Tibial artery (tissue), 4 donors: ENCODE measurements at regions not wholly inside any gene's neighbourhood (a gene's known extent, or its start where the extent isn't known, plus 50 kb on each side); places are given as distances from the start of the nearest gene placed in this dataset.

ENCODE experiments used
- DNase-seq, 2 donors: peaks; one replicate each; pipeline ENCODE4 v3.0.0-alpha.2; 2019
- H3K27ac ChIP-seq, 2 donors: fragments of 200-600 bp; sonication (generic) in 1 of 2; 1 replicate in 1 of 2; 2 replicates in 1 of 2; pipeline ENCODE4 v1.5.1; 2018 to 2019; ENCODE audit warnings: mild to moderate bottlenecking in 1 of 2
- H3K27me3 ChIP-seq, 2 donors: fragments of 200-600 bp; sonication (generic) in 1 of 2; one replicate each; pipeline versions ENCODE4 v1.5.1 to v1.6.0; 2016 to 2019
- H3K36me3 ChIP-seq, 3 donors: fragments of 200-600 bp; sonication (generic) in 2 of 3; one replicate each; pipeline ENCODE4 v1.5.1; 2016 to 2019; ENCODE audit warnings: mild to moderate bottlenecking in 2 of 3
- H3K4me1 ChIP-seq, 4 donors: fragments of 200-600 bp; sonication (generic) in 2 of 4; 1 replicate in 3 of 4; 2 replicates in 1 of 4; pipeline ENCODE4 v1.5.1; 2016 to 2019
- H3K4me3 ChIP-seq, 2 donors: fragments of 200-600 bp; sonication (generic) in 1 of 2; 1 replicate in 1 of 2; 2 replicates in 1 of 2; pipeline ENCODE4 v1.5.1; 2018 to 2019; ENCODE audit warnings: mild to moderate bottlenecking in 2 of 2
- H3K9me3 ChIP-seq, 3 donors: fragments of 200-600 bp; sonication (generic) in 1 of 3; one replicate each; pipeline ENCODE4 v1.5.1; 2016 to 2019
- intact Hi-C: fragments of 100-400 bp; cut with DNase I; formaldehyde crosslinking; loops from one replicate; pipeline ENCODE4 v1.15.0; 2023; ENCODE audit warnings: low total_unique reads
- TF ChIP-seq, protein P1 (sequence below), 2 experiments: fragments of 200-600 bp in 1 of 2; fragments of 450-650 bp in 1 of 2; IDR thresholded peaks; one replicate each; pipeline ENCODE4 v1.5.1; 2017 to 2019; ENCODE audit warnings: antibody characterized with exemption in 2 of 2, mild to moderate bottlenecking in 1 of 2, moderate library complexity in 1 of 2

DNA sequence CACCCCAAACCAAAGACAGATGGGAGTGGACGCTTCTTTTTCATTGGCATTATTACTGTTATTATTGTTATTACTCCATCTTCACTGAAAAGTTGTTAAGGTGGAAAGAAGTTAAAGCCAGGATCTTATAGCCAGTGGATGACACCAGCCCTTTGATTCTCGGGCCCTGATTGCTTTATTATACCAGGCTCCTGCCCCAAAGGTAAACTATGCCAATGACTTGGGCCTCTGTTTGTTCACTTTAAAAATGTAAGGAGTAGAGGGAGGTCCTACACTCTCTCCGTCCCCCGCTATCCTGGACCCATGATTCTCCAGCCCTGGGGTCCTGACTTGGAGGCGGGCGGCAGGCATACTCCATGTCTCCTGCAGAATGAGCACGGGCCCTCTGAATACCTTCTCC lies 106.8 kb downstream of the TOMM20 start:
- DNase-seq, result peak in 1 of 2 donors; percentile 34
- no peaks in the 10 kb centered on the region for H3K27me3 ChIP-seq
- H3K36me3 ChIP-seq, result no peaks in the 10 kb centered on the region
- H3K4me3 ChIP-seq, result no peak overlapping the region
- no peak overlapping the region for H3K27ac ChIP-seq
- intact Hi-C loops, result no loop called here
- H3K4me1 ChIP-seq, result peaks cover 0 to 10% (median 4%) of the 10 kb centered on the region in 4 donors
- TF ChIP-seq, protein P1, sequence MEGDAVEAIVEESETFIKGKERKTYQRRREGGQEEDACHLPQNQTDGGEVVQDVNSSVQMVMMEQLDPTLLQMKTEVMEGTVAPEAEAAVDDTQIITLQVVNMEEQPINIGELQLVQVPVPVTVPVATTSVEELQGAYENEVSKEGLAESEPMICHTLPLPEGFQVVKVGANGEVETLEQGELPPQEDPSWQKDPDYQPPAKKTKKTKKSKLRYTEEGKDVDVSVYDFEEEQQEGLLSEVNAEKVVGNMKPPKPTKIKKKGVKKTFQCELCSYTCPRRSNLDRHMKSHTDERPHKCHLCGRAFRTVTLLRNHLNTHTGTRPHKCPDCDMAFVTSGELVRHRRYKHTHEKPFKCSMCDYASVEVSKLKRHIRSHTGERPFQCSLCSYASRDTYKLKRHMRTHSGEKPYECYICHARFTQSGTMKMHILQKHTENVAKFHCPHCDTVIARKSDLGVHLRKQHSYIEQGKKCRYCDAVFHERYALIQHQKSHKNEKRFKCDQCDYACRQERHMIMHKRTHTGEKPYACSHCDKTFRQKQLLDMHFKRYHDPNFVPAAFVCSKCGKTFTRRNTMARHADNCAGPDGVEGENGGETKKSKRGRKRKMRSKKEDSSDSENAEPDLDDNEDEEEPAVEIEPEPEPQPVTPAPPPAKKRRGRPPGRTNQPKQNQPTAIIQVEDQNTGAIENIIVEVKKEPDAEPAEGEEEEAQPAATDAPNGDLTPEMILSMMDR (IDR thresholded peaks at IDR 0.05), result no peak
- peaks cover 0 to 6% (median 0%) of the 10 kb centered on the region in 3 donors for H3K9me3 ChIP-seq

DNA sequence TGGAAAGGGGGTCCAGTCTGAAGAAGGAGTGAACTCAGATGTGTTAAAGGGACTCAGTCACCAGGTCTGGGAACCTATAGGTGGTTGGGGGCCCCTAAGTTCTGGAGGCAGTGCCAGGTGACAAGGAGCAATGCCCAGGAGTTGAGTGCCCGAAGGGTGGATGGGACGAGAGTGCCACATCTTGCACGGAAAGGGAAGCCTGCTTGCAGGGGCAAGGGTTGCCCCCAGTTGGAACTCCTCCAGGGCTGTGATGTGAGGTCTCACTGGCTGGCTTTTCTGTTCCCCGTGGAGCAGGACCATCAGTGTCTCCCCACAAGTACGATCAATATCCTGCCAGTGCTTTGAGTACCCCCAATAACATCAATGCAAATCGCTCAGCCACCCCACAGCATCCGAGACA lies 107.3 kb downstream of the TOMM20 start:
- peak in 1 of 2 donors; percentile 56 for DNase-seq
- TF ChIP-seq, protein P1 (IDR thresholded peaks at IDR 0.05), result no peak
- H3K4me3 ChIP-seq, result no peak overlapping the region
- intact Hi-C loops, result no loop called here
- H3K27me3 ChIP-seq, result no peaks in the 10 kb centered on the region
- peaks cover 0 to 6% (median 0%) of the 10 kb centered on the region in 3 donors for H3K9me3 ChIP-seq
- H3K4me1 ChIP-seq, result peaks cover 0 to 10% (median 4%) of the 10 kb centered on the region in 4 donors
- H3K27ac ChIP-seq, result no peak overlapping the region
- no peaks in the 10 kb centered on the region for H3K36me3 ChIP-seq

DNA sequence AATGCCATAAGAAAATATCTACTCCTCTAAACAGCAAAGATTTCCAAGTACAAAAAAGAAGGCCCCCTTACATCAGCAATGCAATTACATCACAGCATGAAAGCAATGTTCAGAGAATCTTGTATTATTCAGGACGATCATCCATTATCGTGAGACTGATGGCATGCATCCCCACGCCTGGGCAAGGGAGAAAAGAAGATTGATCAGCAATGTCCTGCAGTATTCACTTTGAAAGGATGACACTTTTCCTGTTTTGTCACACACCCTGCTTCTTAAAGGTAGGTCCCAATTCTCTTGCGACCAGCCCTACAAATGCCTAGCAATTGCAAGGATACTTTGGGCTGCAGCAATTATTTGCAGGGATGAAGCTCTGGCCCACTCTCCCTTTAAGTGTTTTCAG lies 108.7 kb downstream of the TOMM20 start:
- peaks cover 0 to 10% (median 4%) of the 10 kb centered on the region in 4 donors for H3K4me1 ChIP-seq
- no peak overlapping the region for H3K27ac ChIP-seq
- peak in 1 of 2 donors; percentile 23 for DNase-seq
- no peaks in the 10 kb centered on the region for H3K27me3 ChIP-seq
- peaks cover 0 to 6% (median 0%) of the 10 kb centered on the region in 3 donors for H3K9me3 ChIP-seq
- H3K36me3 ChIP-seq, result no peaks in the 10 kb centered on the region
- H3K4me3 ChIP-seq, result no peak overlapping the region
- TF ChIP-seq, protein P1 (IDR thresholded peaks at IDR 0.05), result no peak
- intact Hi-C loops, result no loop called here

DNA sequence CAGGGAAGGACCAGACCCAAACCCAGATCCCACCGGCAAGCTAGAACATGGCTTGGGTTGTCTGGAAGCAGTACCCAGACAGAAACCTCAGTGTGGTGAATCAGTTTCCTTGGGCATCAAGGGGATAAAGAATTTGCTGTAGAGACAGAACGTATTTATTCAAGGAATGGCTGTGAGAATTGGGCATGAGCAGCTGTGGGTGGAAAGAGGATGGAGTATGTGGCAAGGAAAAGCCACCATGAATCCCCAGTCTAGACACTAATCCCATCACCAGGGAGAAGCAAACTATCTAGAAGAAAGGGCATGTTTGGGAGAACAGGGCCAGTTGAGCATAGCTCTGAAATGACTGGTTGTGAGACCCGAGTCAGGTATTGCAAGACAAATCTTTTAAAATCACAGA lies 109.2 kb downstream of the TOMM20 start:
- peak in 1 of 2 donors; percentile 6 for DNase-seq
- intact Hi-C loops, result no loop called here
- H3K9me3 ChIP-seq, result peaks cover 0 to 6% (median 0%) of the 10 kb centered on the region in 3 donors
- H3K4me3 ChIP-seq, result no peak overlapping the region
- H3K36me3 ChIP-seq, result no peaks in the 10 kb centered on the region
- TF ChIP-seq, protein P1 (IDR thresholded peaks at IDR 0.05), result no peak
- no peak overlapping the region for H3K27ac ChIP-seq
- peaks cover 0 to 10% (median 4%) of the 10 kb centered on the region in 4 donors for H3K4me1 ChIP-seq
- no peaks in the 10 kb centered on the region for H3K27me3 ChIP-seq

DNA sequence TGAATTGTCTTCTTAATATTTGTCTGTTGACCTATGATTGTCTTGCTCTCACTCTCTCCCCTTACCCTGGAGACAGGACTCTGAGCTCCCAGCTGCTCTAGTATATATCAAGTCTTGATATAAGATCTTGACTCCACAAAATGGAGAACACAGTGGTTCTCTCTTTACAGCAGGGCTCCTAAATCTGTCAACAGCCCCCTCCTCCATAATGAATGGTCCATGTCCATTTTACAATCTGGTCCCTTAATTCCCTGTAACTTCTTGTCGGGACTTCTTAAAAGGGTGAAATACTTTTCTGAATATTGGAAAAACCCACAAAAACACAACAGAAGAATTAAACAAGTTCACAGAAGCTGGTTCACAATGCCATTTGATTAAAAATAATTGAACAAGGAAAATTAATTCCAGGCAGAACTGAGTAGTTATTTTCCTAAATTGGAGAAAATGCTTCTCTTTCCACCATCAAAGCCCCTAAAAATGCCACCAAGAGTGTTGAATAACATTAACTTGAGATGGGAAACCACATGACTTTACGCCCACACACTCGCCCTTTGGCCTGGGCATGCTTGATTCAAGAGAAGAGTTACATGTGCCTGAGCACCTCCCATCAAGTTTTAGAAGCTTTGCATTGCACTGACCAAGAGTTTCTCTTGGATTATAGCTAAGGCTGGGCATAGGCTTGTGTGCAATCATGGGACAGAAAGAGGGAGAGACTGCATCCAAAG lies 109.8 kb downstream of the TOMM20 start:
- Histone ChIP-seq H3K27me3 (no peaks in the 10 kb centered on the region), H3K9me3 (peaks cover 0 to 6% (median 0%) of the 10 kb centered on the region in 3 donors), H3K4me1 (peaks cover 0 to 10% (median 4%) of the 10 kb centered on the region in 4 donors), H3K36me3 (no peaks in the 10 kb centered on the region), H3K27ac (no peak overlapping the region), H3K4me3 (no peak overlapping the region)
- peak in 1 of 2 donors; percentile 17 for DNase-seq
- TF ChIP-seq, protein P1 (IDR thresholded peaks at IDR 0.05), result no peak
- intact Hi-C loops, result no loop called here
